Fibroblast of skin of right biceps (primary cell): ENCODE measurements at regions not wholly inside any gene's neighbourhood (a gene's known extent, or its start where the extent isn't known, plus 50 kb on each side); places are given as distances from the start of the nearest gene placed in this dataset.

Source experiments
- DNase-seq: peaks from one replicate; pipeline ENCODE4 v3.0.0-alpha.2; 2013

- DNase-seq: no peak
Observed at GRCh38 chr9:28034242-28034641, 461.0 kb upstream of the C9orf72 start.

DNA sequence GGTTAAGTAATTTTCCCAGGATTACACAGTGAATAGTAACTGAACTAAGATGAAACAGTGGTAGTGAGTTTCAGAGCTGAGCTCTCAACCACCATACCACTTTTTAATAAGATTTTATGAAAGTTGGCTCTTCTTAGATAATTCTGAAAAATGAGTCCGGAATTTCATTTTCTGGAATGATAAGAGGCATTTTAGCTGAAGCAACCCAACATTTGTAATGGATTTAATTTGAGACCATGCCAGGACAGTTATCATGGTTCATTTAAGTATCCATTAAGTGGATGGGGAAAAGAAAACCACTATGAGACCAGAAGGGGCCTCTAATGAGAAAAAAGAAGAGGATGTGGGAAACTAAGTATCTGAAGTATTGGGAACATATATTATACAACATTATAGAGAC is 464.7 kb upstream of the C9orf72 start:
- DNase-seq: no peak

- DNase-seq: no peak
Observed at GRCh38 chr9:28045051-28045450, 471.8 kb upstream of the C9orf72 start.

- peak; percentile 61 for DNase-seq
Observed at GRCh38 chr9:28050046-28050445, 476.8 kb upstream of the C9orf72 start.

- DNase-seq: peak; percentile 43
Observed at GRCh38 chr9:28050941-28051340, 477.7 kb upstream of the C9orf72 start.

GRCh38 chr9:28051559-28052503 is 478.6 kb upstream of the C9orf72 start:
- DNase-seq: peak; percentile 82

DNA sequence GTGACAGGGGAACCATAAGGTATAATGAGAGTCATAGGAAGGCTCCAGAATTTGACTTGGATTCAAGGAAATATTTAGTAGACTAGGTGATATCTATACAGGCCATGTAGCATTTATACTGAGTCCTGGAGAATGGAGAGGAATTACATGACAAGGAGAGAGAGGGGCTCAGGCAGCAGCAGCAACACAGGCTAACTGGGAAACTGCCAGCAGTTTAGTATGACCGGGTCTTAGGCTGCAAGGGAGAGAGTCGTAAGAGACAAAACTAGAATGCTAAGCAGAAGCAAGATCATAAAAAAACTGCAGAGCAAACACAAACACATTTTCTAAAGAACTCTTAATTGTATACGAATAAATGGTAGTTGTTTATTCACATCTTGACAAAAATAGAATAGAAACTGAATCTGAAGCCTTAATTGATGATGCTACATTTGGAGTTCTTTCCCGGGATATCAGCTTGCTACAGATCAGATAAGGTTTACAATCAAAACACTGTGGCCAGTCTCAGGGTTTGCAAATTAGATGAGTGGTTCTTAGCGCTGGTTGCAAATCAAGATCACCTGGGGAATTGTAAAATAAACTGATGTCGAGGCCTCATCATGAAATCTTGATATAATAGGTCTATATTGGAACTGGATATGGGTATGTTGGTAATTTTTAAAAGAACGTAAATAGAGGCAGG is 480.0 kb upstream of the C9orf72 start:
- DNase-seq: no peak

GRCh38 chr9:28056006-28056405 is 482.7 kb upstream of the C9orf72 start:
- peak; percentile 52 for DNase-seq

- no peak for DNase-seq
Observed at GRCh38 chr9:28056466-28056865, 483.2 kb upstream of the C9orf72 start.

- no peak for DNase-seq
Observed at GRCh38 chr9:28059192-28059591, 485.9 kb upstream of the C9orf72 start.

- DNase-seq: no peak
Observed at GRCh38 chr9:28064241-28064815, 491.0 kb upstream of the C9orf72 start.

GRCh38 chr9:28073270-28073669 is 500.0 kb upstream of the C9orf72 start:
- DNase-seq: peak; percentile 60

DNA sequence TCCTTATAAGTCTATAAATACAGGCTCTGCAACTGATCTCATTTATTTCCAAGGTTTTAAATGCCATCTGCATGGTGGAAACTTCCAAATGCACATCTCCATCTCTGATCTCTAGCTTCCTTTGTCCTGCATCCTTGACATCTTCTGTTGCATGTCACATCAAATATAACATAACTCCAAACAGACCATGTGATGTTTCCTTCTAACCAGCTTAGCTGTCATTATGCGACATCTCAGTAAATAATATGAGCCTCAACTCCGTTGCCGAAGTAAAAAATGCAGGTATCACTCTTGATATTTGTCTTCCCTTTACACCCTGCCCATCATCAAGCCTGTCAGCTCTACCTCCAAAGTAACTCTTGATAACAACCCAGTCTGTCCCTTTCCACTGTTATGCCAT is 506.4 kb upstream of the C9orf72 start:
- no peak for DNase-seq

DNA sequence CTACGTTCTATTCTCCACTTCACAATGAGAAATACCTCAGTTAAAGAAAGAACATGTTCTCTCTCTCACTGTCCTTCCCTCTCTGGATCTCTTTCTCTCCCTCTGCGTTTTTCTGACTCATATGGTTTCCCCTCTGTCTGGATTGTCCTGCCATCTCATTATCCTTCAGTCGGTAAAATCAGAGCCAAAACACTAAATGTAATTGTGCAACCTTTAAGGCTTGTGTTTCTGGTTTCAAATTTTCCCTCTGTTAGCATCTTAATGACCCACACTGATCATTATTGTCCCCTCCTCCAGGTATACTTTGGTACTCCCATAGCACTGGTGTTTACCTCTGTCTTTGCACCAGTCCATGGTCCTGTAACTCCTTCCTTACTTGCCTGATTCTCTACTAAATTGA is 509.4 kb upstream of the C9orf72 start:
- DNase-seq: no peak

GRCh38 chr9:28086881-28087280 is 513.6 kb upstream of the C9orf72 start:
- DNase-seq: no peak

DNA sequence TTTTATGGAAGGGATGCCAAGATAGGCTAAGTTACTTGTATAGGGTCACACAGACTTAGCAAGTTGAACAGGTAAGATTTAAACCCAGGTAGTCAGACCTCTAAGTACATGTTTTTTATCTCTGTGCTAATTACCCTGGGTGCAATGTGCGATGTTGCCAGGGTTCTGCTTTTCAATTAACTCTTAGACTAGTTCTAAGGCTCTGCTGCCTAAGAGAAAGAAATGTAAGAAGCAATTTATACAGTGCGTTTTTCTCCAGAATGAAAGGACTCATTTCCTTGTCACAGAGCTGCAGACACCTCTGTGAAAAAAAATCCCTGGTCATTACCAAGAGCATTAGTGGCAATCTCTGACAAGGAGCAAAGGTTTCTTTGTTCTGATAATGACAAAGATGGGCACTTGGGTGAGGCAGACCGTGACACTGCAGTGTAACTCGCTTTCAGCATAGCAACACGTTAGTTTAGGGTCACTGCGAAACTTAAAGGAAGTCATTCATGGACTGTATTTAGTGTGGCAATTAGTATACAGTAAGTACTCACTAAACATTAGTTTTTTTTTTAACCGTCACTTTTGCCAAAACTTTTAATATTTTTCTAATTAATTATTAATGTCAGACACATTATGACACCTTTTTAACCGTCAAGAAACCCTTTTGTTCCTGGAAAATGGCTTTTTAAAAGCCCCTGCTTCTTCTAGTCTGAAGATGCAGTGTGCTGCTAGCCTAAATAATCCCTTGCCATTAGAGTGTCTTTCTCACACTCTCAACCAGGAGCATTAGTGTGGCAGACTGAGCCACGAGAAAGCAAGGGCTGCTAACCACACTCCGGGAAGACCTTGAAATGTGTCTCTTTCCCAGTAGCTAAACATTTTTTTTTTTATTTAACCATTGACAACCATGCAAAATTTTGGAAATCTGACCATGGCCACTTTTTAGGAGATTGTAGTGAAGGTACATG is 520.0 kb upstream of the C9orf72 start:
- no peak for DNase-seq

- no peak for DNase-seq
Observed at GRCh38 chr9:28101509-28101908, 528.2 kb upstream of the C9orf72 start.

DNA sequence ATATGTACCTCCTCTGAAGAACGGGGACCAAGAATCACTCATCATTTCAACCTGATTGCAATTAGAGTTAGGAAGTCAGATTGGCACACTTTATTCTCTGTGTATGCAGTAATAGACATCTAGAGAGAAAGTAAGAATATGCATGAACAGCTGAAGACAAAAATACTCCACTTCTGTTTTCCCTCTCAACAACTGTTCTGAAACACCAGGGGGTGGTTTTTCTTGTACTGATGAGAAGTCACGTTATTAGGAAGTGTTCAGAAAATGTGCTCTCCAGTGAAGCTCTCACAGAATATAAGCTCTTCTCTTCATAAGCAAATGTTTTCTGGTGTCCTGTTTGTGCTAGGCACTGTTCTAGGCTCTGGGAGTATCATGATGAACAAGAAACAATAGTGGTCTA is 531.7 kb upstream of the C9orf72 start:
- no peak for DNase-seq

DNA sequence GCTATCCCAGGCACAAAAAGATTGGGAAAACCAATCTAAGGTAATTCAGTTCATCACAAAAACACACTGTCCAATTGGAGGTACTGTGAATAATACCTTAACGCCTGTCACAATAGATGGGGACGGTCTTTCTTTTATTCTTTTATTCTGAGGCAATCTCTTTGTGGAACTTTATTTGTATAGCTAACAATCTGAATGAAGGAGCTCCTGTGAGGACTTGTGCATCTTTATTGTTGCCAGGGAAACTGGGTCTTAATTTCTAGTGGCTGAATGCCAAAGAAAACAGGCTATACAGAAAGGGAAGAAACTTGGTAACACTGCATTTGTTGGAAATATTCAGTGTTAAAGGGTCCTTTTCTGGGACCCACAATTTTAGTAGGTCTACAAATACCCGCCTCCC is 546.9 kb upstream of the C9orf72 start:
- DNase-seq: no peak

GRCh38 chr9:28120626-28121025 is 547.3 kb upstream of the C9orf72 start:
- no peak for DNase-seq

DNA sequence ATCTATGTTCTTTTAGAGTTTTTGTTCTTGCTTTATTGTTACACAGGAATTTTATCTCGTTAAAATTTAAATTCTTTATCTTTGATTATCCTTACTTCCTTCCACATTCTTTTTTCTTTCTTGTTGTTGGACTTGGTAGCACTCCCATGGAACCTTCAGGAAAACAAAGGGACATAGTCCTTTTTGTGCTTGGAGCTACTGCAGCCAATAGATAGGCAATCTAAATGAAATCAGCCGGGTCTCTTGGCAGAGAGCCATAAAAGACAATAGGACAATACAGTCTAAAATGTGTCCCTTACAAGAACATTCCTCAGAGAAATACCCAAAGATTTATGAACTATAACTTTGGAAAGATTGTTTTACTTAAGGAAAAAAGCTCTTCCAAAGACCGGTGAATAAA is 548.1 kb upstream of the C9orf72 start:
- no peak for DNase-seq

DNA sequence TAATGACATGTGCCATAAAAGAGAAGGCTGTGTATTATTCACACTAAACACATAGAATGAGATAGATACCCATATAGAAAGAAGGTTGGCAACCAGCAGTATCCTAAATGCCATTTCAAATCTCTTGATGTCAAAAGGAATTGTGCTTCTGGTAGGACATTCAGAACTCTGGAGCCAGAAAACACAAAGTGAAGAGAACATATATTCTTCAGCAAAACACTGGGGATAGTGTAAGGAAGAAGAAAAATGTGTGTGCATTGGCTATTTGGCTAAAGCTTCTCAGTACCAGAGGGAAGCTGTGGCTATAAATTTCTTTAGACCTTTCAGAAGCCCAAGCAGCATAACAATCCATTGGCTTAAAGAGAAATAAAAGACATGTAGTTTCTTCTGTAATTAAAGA is 551.6 kb upstream of the C9orf72 start:
- DNase-seq: no peak

DNA sequence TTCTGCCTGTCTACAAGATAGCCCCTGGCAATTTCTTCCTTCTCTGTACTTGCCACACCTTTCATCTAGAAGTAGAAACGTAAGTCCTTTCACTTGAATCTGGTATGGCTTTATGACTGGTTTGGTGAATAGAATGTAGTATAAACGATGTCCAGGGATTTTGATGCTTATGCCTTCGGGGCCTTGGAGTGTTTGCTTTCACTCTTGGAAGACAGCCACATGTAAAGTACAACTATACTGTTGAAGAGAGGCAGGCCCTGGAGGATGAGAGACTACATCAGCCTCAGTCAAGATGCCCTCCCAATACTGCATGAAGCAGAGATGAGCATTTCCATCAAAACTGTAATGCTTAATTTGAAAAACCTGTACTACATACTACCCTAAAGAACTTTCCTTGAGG is 553.8 kb upstream of the C9orf72 start:
- no peak for DNase-seq
